ENCODE measurements at regions not wholly inside any gene's neighbourhood (a gene's known extent, or its start where the extent isn't known, plus 50 kb on each side); places are given as distances from the start of the nearest gene placed in this dataset.

DNA sequence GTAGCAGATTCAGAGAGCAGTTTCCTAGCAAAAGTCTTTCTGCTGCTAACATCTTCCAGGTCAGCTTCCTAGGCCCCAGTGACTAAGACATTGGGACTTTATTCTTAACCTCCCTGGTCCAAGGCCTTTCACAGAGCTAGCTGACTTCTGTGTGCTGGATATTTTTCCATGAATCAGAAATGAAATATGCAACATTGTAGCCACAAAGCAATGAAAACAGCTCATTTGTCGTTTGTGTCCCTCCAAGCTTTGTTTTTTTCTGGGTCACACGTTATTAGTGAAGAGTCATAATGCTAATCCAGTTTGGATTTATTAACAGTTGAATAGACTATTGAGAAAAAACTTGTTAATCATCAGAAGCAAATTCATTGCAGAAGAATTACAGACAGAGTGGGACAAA is 82.4 kb downstream of the ARF6 start:
- Histone ChIP-seq H3K9ac (ENCODE audit: extremely low read depth, low read length, poor library complexity, severe bottlenecking) (no peak overlapping the region), H3K4me1 (ENCODE audit: control insufficient read depth, insufficient read depth, low read length) (no peaks in the 10 kb centered on the region)

DNA sequence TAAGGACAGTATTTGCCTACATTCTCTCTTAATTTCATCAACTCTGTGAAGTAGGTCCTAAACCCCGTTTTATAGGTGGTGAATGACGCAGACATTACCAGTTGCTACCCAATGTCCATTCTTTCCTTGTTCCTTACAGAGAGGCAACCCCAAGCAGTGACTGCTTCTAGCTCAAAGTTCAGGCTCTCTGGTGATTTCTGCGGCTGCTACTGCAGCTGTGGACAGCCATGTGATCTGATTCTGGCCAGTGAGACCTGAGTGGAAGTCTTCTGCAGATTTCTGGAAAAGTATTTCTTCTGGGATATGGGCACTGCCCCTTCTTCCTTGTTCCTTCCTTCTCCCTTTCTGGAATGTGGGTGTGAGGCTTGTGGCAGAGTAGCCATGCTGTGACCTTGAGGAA is 82.9 kb downstream of the ARF6 start:
- peaks cover 12% of the 10 kb centered on the region for H3K4me1 Mint-ChIP-seq
- no peaks in the 10 kb centered on the region for H3K27me3 ChIP-seq (ENCODE audit: control insufficient read depth, insufficient read depth, low read length, poor library complexity, severe bottlenecking)
- H3K9me3 ChIP-seq (ENCODE audit: control insufficient read depth, low read length): no peaks in the 10 kb centered on the region
- 95 to 100% methylated on average over 1 to 3 of the region's 3 CpGs for WGBS, 2 experiments (ENCODE audit: insufficient coverage in 1 of 2, insufficient read length in 1 of 2)
- H3K9me3 Mint-ChIP-seq: no peaks in the 10 kb centered on the region
- H3K36me3 Mint-ChIP-seq (ENCODE audit: low read depth): no peaks in the 10 kb centered on the region
- no peak overlapping the region for H3K4me3 ChIP-seq (ENCODE audit: low read length)
- H3K27ac Mint-ChIP-seq: no peak overlapping the region
- no peak overlapping the region for H3K27ac ChIP-seq (ENCODE audit: low read depth, low read length)
- H3K27me3 Mint-ChIP-seq (ENCODE audit: insufficient read depth): peaks cover 4% of the 10 kb centered on the region
- no peak overlapping the region for H3K4me3 Mint-ChIP-seq
- no peaks in the 10 kb centered on the region for H3K4me1 ChIP-seq (ENCODE audit: control insufficient read depth, insufficient read depth, low read length)
- TF ChIP-seq, protein P1, sequence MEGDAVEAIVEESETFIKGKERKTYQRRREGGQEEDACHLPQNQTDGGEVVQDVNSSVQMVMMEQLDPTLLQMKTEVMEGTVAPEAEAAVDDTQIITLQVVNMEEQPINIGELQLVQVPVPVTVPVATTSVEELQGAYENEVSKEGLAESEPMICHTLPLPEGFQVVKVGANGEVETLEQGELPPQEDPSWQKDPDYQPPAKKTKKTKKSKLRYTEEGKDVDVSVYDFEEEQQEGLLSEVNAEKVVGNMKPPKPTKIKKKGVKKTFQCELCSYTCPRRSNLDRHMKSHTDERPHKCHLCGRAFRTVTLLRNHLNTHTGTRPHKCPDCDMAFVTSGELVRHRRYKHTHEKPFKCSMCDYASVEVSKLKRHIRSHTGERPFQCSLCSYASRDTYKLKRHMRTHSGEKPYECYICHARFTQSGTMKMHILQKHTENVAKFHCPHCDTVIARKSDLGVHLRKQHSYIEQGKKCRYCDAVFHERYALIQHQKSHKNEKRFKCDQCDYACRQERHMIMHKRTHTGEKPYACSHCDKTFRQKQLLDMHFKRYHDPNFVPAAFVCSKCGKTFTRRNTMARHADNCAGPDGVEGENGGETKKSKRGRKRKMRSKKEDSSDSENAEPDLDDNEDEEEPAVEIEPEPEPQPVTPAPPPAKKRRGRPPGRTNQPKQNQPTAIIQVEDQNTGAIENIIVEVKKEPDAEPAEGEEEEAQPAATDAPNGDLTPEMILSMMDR (conservative IDR thresholded peaks at IDR 0.05): no peak
- H3K36me3 ChIP-seq (ENCODE audit: control insufficient read depth, insufficient read depth, low read length): no peaks in the 10 kb centered on the region
- no peak for DNase-seq
- no peak overlapping the region for H3K9ac ChIP-seq (ENCODE audit: extremely low read depth, low read length, poor library complexity, severe bottlenecking)

More for the DNA sequence above, 82.4 kb downstream of the ARF6 start:
- Mint-ChIP-seq H3K36me3 (ENCODE audit: low read depth) (no peaks in the 10 kb centered on the region), H3K27me3 (ENCODE audit: insufficient read depth) (peaks cover 4% of the 10 kb centered on the region), H3K27ac (no peak overlapping the region), H3K4me3 (no peak overlapping the region), H3K4me1 (peaks cover 12% of the 10 kb centered on the region), H3K9me3 (no peaks in the 10 kb centered on the region)
- H3K27me3 ChIP-seq (ENCODE audit: control insufficient read depth, insufficient read depth, low read length, poor library complexity, severe bottlenecking): no peaks in the 10 kb centered on the region
- no peak overlapping the region for H3K4me3 ChIP-seq (ENCODE audit: low read length)
- DNase-seq: no peak
- H3K36me3 ChIP-seq (ENCODE audit: control insufficient read depth, insufficient read depth, low read length): no peaks in the 10 kb centered on the region
- H3K27ac ChIP-seq (ENCODE audit: low read depth, low read length): no peak overlapping the region
- TF ChIP-seq, protein P1 (conservative IDR thresholded peaks at IDR 0.05): no peak
- WGBS, 2 experiments (ENCODE audit: insufficient coverage in 1 of 2, insufficient read length in 1 of 2): 71 to 83% methylated on average over 2 of the region's 2 CpGs
- no peaks in the 10 kb centered on the region for H3K9me3 ChIP-seq (ENCODE audit: control insufficient read depth, low read length)

DNA sequence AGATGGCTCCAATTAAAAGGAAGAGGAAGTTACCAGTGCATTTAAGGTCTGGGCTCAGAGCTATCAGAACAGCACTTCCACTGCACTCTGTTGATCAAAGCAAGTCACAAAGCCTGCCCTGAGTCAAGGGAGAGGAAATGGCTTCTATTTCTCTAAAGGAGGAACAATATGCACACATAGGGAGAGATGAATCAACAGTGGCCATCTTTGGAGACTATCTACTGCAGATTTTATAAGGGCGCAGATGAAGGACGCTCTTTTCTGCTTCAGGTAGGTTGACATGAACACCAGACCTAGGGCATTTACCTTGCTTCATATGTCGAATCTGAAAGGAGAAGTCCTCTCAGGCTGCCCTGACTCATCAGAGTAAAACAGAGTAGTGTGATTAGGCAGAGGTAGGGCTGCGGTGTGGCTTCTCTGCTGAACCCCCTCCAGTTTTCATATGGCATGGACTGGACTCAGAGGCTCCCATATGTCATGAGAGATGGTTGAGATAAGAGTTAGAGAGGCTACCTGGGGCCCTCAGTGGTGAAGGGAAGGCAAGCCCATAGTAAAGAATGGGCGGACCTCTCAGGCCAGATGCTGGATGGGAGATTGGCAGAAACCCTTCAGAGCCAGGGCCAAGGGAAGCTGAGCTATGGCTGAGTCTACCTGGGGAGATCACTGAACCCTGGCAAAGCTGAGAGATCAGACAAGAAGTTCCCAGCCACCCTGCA is 84.4 kb downstream of the ARF6 start:
- Histone ChIP-seq H3K36me3 (ENCODE audit: control insufficient read depth, insufficient read depth, low read length) (no peaks in the 10 kb centered on the region), H3K4me3 (ENCODE audit: low read length) (no peak overlapping the region), H3K9me3 (ENCODE audit: control insufficient read depth, low read length) (no peaks in the 10 kb centered on the region), H3K27me3 (ENCODE audit: control insufficient read depth, insufficient read depth, low read length, poor library complexity, severe bottlenecking) (no peaks in the 10 kb centered on the region), H3K4me1 (ENCODE audit: control insufficient read depth, insufficient read depth, low read length) (no peaks in the 10 kb centered on the region), H3K9ac (ENCODE audit: extremely low read depth, low read length, poor library complexity, severe bottlenecking) (no peak overlapping the region), H3K27ac (ENCODE audit: low read depth, low read length) (no peak overlapping the region)
- Mint-ChIP-seq H3K36me3 (ENCODE audit: low read depth) (no peaks in the 10 kb centered on the region), H3K27me3 (ENCODE audit: insufficient read depth) (peaks cover 6% of the 10 kb centered on the region), H3K4me3 (no peak overlapping the region), H3K9me3 (no peaks in the 10 kb centered on the region), H3K27ac (no peak overlapping the region), H3K4me1 (peaks cover 6% of the 10 kb centered on the region)
- TF ChIP-seq, protein P1 (conservative IDR thresholded peaks at IDR 0.05): no peak
- no peak for DNase-seq
- WGBS, 2 experiments (ENCODE audit: insufficient coverage in 1 of 2, insufficient read length in 1 of 2): 83% methylated on average over 4 to 5 of the region's 5 CpGs
